ENCODE measurements at regions not wholly inside any gene's neighbourhood (a gene's known extent, or its start where the extent isn't known, plus 50 kb on each side); places are given as distances from the start of the nearest gene placed in this dataset.

GRCh38 chr3:72481542-72481941, 366.7 kb downstream of the SHQ1 start:
- TF ChIP-seq EP300 (IDR thresholded peaks at IDR 0.05) (no peak), CTCF (IDR thresholded peaks at IDR 0.05) (no peak), ATOH8 (CRISPR knock-in tag; IDR thresholded peaks at IDR 0.05; ENCODE audit: low read depth) (no peak), USF2 (IDR thresholded peaks at IDR 0.05) (no peak), POLR2A (IDR thresholded peaks at IDR 0.05; ENCODE audit: low read length) (no peak), MYC (IDR thresholded peaks at IDR 0.05; ENCODE audit: borderline replicate concordance, low read length) (no peak), HDAC2 (IDR thresholded peaks at IDR 0.05) (no peak), REST (IDR thresholded peaks at IDR 0.05) (no peak), PHF8 (IDR thresholded peaks at IDR 0.05; ENCODE audit: borderline replicate concordance, low read depth) (no peak), KDM1A (IDR thresholded peaks at IDR 0.05; ENCODE audit: low read depth) (no peak), KDM5A (IDR thresholded peaks at IDR 0.05) (no peak), ZFP36 (IDR thresholded peaks at IDR 0.05; ENCODE audit: borderline replicate concordance, partially characterized antibody) (no peak)
